ENCODE measurements at regions not wholly inside any gene's neighbourhood (a gene's known extent, or its start where the extent isn't known, plus 50 kb on each side); places are given as distances from the start of the nearest gene placed in this dataset.

- no peak for TF ChIP-seq YY1 (IDR thresholded peaks at IDR 0.05; ENCODE audit: insufficient read depth, insufficient read length)
- TF ChIP-seq SUZ12 (IDR thresholded peaks at IDR 0.05; ENCODE audit: extremely low read depth, insufficient read depth, insufficient read length), result no peak
Measured at GRCh38 chr7:93026425-93026824, 91.4 kb downstream of the SAMD9 start.
